SU-DHL-6 (cell line): ENCODE measurements at regions not wholly inside any gene's neighbourhood (a gene's known extent, or its start where the extent isn't known, plus 50 kb on each side); places are given as distances from the start of the nearest gene placed in this dataset.

ENCODE experiments used
- CTCF ChIP-seq: fragments of 200-600 bp; sonication (generic); IDR thresholded peaks from one replicate; pipeline ENCODE4 v1.5.1; 2017; ENCODE audit warnings: antibody characterized with exemption, mild to moderate bottlenecking, low read length, moderate library complexity; ENCODE audit not compliant: insufficient read depth, poor library complexity, severe bottlenecking
- EZH2phosphoT487 ChIP-seq: fragments of 200-600 bp; sonication (generic), shearing (Covaris generic); conservative IDR thresholded peaks from 2 replicates; pipeline ENCODE4 v1.6.1; 2018; ENCODE audit warnings: mild to moderate bottlenecking, antibody characterized with exemption, low read length, moderate library complexity, mixed read lengths

GRCh38 chr13:22690756-22691155 is 490.0 kb upstream of the SGCG start:
- no peak for TF ChIP-seq CTCF
- TF ChIP-seq EZH2phosphoT487: no peak
